SK-N-SH treated with all-trans-retinoic acid at 6 μM for 48 hours (cell line): ENCODE measurements at regions not wholly inside any gene's neighbourhood (a gene's known extent, or its start where the extent isn't known, plus 50 kb on each side); places are given as distances from the start of the nearest gene placed in this dataset.

ENCODE experiments used
- ATAC-seq: fragments of 200-7000 bp; cut with Tn5 transposase; 3 replicates; pipeline ENCODE4 v1.9.1; 2020; ENCODE audit warnings: mild to moderate bottlenecking, moderate library complexity
- ARNTL ChIP-seq: fragments of 450-650 bp; formaldehyde crosslinking; IDR thresholded peaks from 2 replicates; pipeline ENCODE4 v1.5.0; 2020; ENCODE audit warnings: low read depth, mild to moderate bottlenecking, moderate library complexity, borderline replicate concordance
- BACH2 ChIP-seq: fragments of 250-450 bp; sonication (Bioruptor Pico); IDR thresholded peaks from 2 replicates; pipeline ENCODE4 v1.9.0; 2021; ENCODE audit warnings: mild to moderate bottlenecking, borderline replicate concordance
- CSDC2 ChIP-seq: fragments of 250-450 bp; sonication (Bioruptor Pico); IDR thresholded peaks from 2 replicates; pipeline ENCODE4 v1.5.0; 2020; ENCODE audit warnings: mild to moderate bottlenecking, moderate library complexity
- ESRRG ChIP-seq: fragments of 250-450 bp; sonication (Bioruptor Pico); IDR thresholded peaks from 2 replicates; pipeline ENCODE4 v1.6.1; 2021; ENCODE audit warnings: mild to moderate bottlenecking
- GLIS3 ChIP-seq: fragments of 250-450 bp; sonication (Bioruptor Pico); IDR thresholded peaks from 2 replicates; pipeline ENCODE4 v1.5.0; 2020; ENCODE audit warnings: mild to moderate bottlenecking, moderate library complexity
- ISL1 ChIP-seq: fragments of 250-450 bp; sonication (Bioruptor Pico); IDR thresholded peaks from 2 replicates; pipeline ENCODE4 v2.1.2; 2022; ENCODE audit warnings: mild to moderate bottlenecking, moderate library complexity
- OSR1 ChIP-seq: fragments of 250-450 bp; sonication (Bioruptor Pico); IDR thresholded peaks from 2 replicates; pipeline ENCODE4 v1.8.0; 2022; ENCODE audit warnings: moderate library complexity, mild to moderate bottlenecking, inconsistent platforms
- PATZ1 ChIP-seq: fragments of 250-450 bp; sonication (Bioruptor Pico); IDR thresholded peaks from 2 replicates; pipeline ENCODE4 v1.8.0; 2020; ENCODE audit warnings: mild to moderate bottlenecking, moderate library complexity, borderline replicate concordance
- PPARA ChIP-seq: fragments of 250-450 bp; sonication (Bioruptor Pico); IDR thresholded peaks from 2 replicates; pipeline ENCODE4 v1.5.0; 2020; ENCODE audit warnings: mild to moderate bottlenecking, borderline replicate concordance
- RARB ChIP-seq: fragments of 250-450 bp; sonication (Bioruptor Pico); IDR thresholded peaks from 2 replicates; pipeline ENCODE4 v1.8.0; 2021; ENCODE audit warnings: mild to moderate bottlenecking, moderate library complexity
- SNAI2 ChIP-seq: fragments of 250-450 bp; sonication (Bioruptor Pico); IDR thresholded peaks from 2 replicates; pipeline ENCODE4 v1.5.0; 2020; ENCODE audit warnings: mild to moderate bottlenecking, moderate library complexity
- TCF4 ChIP-seq: fragments of 250-450 bp; sonication (Bioruptor Pico); IDR thresholded peaks from 2 replicates; pipeline ENCODE4 v1.8.0; 2021; ENCODE audit warnings: mild to moderate bottlenecking, moderate library complexity, borderline replicate concordance
- TOX ChIP-seq: fragments of 250-450 bp; sonication (Bioruptor Pico); IDR thresholded peaks from 2 replicates; pipeline ENCODE4 v1.8.0; 2021; ENCODE audit warnings: mild to moderate bottlenecking, moderate library complexity, borderline replicate concordance
- ZFP3 ChIP-seq: fragments of 250-450 bp; sonication (Bioruptor Pico); IDR thresholded peaks from 2 replicates; pipeline ENCODE4 v1.5.0; 2020; ENCODE audit warnings: mild to moderate bottlenecking, moderate library complexity
- ZFP30 ChIP-seq: fragments of 450-650 bp; formaldehyde crosslinking; IDR thresholded peaks from 2 replicates; pipeline ENCODE4 v1.5.0; 2022; ENCODE audit warnings: mild to moderate bottlenecking, moderate library complexity
- ZNF565 ChIP-seq: fragments of 450-650 bp; formaldehyde crosslinking; conservative IDR thresholded peaks from 2 replicates; pipeline ENCODE4 v1.5.0; 2020; ENCODE audit warnings: low read depth, mild to moderate bottlenecking, moderate library complexity
- ZNF70 ChIP-seq: fragments of 450-650 bp; formaldehyde crosslinking; IDR thresholded peaks from 2 replicates; pipeline ENCODE4 v1.5.0; 2020; ENCODE audit warnings: mild to moderate bottlenecking, moderate library complexity
- ZNF8 ChIP-seq: fragments of 450-650 bp; formaldehyde crosslinking; IDR thresholded peaks from 2 replicates; pipeline ENCODE4 v1.5.0; 2020; ENCODE audit warnings: mild to moderate bottlenecking, moderate library complexity
- TF ChIP-seq, protein P1 (sequence below): fragments of 250-450 bp; sonication (Bioruptor Pico); IDR thresholded peaks from 2 replicates; pipeline ENCODE4 v1.5.0; 2020; ENCODE audit warnings: mild to moderate bottlenecking, moderate library complexity
- TF ChIP-seq, protein P2 (sequence below): fragments of 250-450 bp; sonication (Bioruptor Pico); IDR thresholded peaks from 2 replicates; pipeline ENCODE4 v1.8.0; 2021; ENCODE audit warnings: low read depth, mild to moderate bottlenecking, moderate library complexity, borderline replicate concordance
- TF ChIP-seq, protein P3 (sequence below): fragments of 250-450 bp; sonication (Bioruptor Pico); IDR thresholded peaks from 2 replicates; pipeline ENCODE4 v1.5.1; 2020; ENCODE audit warnings: low read depth, mild to moderate bottlenecking, moderate library complexity
- TF ChIP-seq, protein P4 (sequence below): fragments of 250-450 bp; sonication (Bioruptor Pico); IDR thresholded peaks from 2 replicates; pipeline ENCODE4 v1.5.1; 2021; ENCODE audit warnings: mild to moderate bottlenecking, moderate library complexity

DNA sequence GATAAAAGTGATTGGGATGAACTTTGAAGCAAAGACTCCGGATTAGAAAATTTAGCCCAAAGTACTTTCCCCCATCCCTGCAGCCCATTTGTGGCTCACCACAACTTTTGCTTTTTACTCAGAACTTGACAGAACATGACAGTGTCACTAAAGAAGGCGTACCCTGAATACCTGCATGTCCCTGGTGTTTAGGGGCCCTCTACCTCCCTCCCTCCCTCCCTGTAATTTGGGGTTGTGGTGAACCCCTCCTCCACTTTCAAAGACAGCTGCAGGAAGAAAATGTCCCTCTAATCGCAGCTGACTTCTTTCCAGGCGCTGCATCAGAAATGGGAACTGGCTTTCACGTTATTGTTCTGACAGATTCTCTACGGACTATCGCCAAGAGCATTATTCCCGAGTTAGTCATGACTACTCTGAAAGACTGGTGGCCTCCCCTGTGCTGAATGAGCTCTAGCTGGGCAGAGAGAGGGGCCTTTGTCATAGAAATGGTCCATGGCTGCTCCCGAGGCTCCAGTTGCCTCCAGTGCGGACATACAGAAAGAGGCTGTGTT lies 93.2 kb upstream of the ARHGEF3 start:
- TF ChIP-seq ARNTL (CRISPR knock-in tag) (no peak), BACH2 (no peak), ZFP30 (CRISPR knock-in tag) (no peak), ESRRG (CRISPR knock-in tag) (no peak), CSDC2 (CRISPR knock-in tag) (no peak), ZFP3 (CRISPR knock-in tag) (no peak), TOX (CRISPR knock-in tag) (no peak), RARB (CRISPR knock-in tag) (no peak), ZNF70 (no peak), OSR1 (CRISPR knock-in tag) (no peak), GLIS3 (CRISPR knock-in tag) (no peak), ZNF565 (no peak), SNAI2 (CRISPR knock-in tag) (no peak)
- TF ChIP-seq, protein P1, sequence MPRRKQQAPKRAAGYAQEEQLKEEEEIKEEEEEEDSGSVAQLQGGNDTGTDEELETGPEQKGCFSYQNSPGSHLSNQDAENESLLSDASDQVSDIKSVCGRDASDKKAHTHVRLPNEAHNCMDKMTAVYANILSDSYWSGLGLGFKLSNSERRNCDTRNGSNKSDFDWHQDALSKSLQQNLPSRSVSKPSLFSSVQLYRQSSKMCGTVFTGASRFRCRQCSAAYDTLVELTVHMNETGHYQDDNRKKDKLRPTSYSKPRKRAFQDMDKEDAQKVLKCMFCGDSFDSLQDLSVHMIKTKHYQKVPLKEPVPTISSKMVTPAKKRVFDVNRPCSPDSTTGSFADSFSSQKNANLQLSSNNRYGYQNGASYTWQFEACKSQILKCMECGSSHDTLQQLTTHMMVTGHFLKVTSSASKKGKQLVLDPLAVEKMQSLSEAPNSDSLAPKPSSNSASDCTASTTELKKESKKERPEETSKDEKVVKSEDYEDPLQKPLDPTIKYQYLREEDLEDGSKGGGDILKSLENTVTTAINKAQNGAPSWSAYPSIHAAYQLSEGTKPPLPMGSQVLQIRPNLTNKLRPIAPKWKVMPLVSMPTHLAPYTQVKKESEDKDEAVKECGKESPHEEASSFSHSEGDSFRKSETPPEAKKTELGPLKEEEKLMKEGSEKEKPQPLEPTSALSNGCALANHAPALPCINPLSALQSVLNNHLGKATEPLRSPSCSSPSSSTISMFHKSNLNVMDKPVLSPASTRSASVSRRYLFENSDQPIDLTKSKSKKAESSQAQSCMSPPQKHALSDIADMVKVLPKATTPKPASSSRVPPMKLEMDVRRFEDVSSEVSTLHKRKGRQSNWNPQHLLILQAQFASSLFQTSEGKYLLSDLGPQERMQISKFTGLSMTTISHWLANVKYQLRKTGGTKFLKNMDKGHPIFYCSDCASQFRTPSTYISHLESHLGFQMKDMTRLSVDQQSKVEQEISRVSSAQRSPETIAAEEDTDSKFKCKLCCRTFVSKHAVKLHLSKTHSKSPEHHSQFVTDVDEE (CRISPR knock-in tag), result no peak
- TF ChIP-seq, protein P2, sequence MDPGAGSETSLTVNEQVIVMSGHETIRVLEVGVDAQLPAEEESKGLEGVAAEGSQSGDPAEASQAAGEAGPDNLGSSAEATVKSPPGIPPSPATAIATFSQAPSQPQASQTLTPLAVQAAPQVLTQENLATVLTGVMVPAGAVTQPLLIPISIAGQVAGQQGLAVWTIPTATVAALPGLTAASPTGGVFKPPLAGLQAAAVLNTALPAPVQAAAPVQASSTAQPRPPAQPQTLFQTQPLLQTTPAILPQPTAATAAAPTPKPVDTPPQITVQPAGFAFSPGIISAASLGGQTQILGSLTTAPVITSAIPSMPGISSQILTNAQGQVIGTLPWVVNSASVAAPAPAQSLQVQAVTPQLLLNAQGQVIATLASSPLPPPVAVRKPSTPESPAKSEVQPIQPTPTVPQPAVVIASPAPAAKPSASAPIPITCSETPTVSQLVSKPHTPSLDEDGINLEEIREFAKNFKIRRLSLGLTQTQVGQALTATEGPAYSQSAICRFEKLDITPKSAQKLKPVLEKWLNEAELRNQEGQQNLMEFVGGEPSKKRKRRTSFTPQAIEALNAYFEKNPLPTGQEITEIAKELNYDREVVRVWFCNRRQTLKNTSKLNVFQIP (CRISPR knock-in tag), result no peak
- TF ChIP-seq, protein P3, sequence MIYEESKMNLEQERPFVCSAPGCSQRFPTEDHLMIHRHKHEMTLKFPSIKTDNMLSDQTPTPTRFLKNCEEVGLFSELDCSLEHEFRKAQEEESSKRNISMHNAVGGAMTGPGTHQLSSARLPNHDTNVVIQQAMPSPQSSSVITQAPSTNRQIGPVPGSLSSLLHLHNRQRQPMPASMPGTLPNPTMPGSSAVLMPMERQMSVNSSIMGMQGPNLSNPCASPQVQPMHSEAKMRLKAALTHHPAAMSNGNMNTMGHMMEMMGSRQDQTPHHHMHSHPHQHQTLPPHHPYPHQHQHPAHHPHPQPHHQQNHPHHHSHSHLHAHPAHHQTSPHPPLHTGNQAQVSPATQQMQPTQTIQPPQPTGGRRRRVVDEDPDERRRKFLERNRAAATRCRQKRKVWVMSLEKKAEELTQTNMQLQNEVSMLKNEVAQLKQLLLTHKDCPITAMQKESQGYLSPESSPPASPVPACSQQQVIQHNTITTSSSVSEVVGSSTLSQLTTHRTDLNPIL (CRISPR knock-in tag), result no peak
- ATAC-seq, result peak; percentile 86

GRCh38 chr3:56890448-56891091 lies 88.8 kb upstream of the ARHGEF3 start:
- peak; percentile 73 for ATAC-seq
- TF ChIP-seq ESRRG (CRISPR knock-in tag) (no peak), ZNF70 (no peak), CSDC2 (CRISPR knock-in tag) (no peak), GLIS3 (CRISPR knock-in tag) (peak; percentile 69; the same call in 1 of the 2 replicates), TCF4 (CRISPR knock-in tag) (peak; percentile 100), SNAI2 (CRISPR knock-in tag) (peak; percentile 85), PPARA (CRISPR knock-in tag) (no peak), BACH2 (no peak), ARNTL (CRISPR knock-in tag) (no peak), TOX (CRISPR knock-in tag) (no peak), ISL1 (CRISPR knock-in tag) (peak; percentile 93), PATZ1 (peak; percentile 82), ZNF8 (CRISPR knock-in tag) (peak; percentile 61), OSR1 (CRISPR knock-in tag) (no peak), RARB (CRISPR knock-in tag) (no peak), ZFP3 (CRISPR knock-in tag) (no peak)
- TF ChIP-seq, protein P1 (CRISPR knock-in tag), result peak; percentile 99
- TF ChIP-seq, protein P4, sequence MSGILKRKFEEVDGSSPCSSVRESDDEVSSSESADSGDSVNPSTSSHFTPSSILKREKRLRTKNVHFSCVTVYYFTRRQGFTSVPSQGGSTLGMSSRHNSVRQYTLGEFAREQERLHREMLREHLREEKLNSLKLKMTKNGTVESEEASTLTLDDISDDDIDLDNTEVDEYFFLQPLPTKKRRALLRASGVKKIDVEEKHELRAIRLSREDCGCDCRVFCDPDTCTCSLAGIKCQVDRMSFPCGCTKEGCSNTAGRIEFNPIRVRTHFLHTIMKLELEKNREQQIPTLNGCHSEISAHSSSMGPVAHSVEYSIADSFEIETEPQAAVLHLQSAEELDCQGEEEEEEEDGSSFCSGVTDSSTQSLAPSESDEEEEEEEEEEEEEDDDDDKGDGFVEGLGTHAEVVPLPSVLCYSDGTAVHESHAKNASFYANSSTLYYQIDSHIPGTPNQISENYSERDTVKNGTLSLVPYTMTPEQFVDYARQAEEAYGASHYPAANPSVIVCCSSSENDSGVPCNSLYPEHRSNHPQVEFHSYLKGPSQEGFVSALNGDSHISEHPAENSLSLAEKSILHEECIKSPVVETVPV (CRISPR knock-in tag), result peak; percentile 97
- TF ChIP-seq, protein P2 (CRISPR knock-in tag), result peak; percentile 64; the same call in 1 of the 2 replicates
- TF ChIP-seq, protein P3 (CRISPR knock-in tag), result peak; percentile 75; the same call in 1 of the 2 replicates
